ENCODE measurements at regions not wholly inside any gene's neighbourhood (a gene's known extent, or its start where the extent isn't known, plus 50 kb on each side); places are given as distances from the start of the nearest gene placed in this dataset.
"Not testable (repeated sequence)": the region's sequence is repeated elsewhere in the genome, so short reads cannot be mapped to it uniquely, and the experiment has no call there.

DNA sequence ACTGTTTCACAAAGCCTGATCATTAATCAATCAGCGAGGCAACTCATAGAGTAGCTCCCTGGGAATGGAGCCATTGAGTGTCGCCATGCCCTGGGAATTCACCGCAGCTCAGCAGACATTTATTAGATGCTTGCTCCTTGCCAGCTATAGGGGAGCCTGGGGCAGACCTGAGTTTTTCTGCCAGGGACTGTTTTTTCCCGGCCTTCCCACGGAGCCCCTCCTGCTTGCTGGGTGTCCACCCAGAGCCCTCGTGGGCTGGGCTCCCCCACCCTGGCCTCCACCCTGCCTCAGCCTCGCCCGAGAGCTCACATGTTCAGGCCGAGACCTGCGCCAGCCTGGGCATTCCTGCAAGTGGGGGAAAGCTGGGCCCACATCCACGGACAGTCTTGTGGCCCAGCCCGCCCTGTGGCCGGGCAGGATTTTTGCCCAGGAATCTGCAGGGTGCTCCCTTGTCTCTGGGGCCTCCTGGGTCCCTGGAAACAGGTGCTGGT, 64.9 kb downstream of the SMIM38 start:
- DNase-seq, result no peak

DNA sequence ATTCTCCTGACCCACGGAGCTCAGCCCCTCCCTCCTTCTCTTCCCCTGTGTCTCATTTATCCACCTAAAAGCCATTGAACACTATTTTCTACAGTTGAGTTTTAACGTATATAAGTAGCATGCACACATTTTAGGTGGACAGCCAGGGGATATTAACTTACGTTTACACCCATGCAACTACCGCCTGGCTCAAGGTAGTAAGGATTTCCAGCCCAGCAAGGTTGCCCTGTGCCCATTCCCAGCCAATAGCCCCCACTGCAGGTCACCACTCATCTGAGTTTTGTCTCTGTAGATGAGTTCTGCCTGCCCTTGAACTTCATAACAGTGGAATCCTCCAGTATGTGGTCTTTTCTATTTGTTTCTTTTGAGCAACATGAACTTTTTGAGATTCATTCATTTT, 65.4 kb downstream of the SMIM38 start:
- no peak for DNase-seq

DNA sequence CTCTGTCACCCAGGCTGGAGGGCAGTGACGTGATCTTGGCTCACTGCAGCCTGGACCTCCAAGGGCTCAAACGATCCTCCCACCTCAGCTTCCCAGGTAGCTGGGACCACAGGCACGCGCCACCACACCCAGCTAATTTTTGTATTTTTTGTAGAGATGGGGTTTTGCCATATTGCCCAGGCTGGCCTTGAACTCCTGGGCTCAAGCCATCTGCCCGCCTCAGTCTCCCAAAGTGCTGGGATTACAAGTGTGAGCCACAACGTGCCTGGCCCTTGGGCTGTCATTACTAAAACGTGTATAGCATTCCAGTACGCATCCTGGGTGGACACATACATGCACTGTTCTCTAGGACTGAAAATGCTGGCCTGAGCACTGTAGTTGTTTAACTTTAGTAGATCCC, 65.9 kb downstream of the SMIM38 start:
- not testable (repeated sequence) for DNase-seq

DNA sequence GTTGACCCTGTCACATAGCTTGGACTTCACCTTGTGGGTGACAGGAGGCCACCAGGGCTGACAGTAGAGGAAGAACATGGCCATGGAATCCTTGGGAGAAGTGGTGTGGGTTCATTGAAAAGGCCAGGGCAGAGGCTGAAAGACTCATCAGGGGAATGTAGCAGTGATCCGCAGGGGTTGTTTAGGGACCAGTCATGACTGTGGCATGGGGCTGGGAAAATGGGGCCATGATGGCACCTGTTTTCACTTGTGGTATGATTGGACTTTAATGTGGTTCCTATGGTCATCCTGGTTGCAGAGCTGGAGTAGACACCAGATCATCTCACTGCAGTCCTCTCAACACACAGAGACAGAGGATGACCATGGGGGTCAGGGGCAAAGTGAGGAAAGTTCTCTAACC, 66.7 kb upstream of the MYEOV start:
- no peak for DNase-seq

DNA sequence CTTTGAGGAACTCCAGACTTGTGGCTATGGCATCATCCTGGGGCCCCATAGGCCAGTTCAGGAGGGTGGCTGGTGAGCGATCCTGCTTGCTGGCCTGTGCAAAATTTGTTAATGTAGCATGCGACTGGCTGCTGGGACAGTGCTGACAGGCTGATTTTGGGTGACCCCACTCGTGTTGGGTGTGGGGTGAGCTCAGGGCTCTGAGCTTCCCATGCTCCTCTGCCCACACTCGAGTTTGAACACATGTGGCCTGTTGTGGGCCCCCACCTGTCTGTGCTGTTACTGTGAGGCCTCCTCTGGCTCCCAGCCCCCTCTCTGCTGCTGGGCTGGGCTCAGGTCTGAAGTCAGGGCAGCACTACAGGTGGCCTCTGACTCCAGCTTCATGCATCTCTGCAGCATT, 64.4 kb upstream of the MYEOV start:
- no peak for DNase-seq

DNA sequence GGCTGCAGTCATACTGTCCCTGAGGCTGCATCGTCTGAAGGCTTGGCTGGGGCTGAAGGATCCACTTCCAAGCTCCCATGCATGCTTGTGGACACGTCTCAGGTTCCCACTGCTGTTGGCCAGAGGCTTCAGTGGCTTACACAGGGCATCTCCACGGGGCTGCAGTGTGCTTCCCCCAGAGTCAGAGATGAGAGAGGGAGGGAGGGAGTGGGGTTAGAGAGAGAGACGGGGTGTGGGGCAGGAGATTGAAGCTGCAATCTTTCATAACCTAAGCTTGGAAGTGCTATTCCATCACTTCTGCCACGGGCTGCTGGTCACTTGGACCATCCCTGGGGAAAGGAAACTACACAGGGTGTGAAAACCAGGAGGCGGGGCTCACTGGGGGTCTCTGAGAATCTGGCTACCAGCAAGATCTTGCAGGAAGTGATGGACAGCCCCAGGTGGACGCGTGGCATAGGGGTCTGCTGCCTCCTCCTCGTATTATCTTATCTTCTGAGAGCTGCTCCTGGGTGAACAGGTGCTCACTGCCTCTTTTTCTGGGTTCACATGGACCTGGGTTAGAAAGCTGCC, 63.0 kb upstream of the MYEOV start:
- no peak for DNase-seq

DNA sequence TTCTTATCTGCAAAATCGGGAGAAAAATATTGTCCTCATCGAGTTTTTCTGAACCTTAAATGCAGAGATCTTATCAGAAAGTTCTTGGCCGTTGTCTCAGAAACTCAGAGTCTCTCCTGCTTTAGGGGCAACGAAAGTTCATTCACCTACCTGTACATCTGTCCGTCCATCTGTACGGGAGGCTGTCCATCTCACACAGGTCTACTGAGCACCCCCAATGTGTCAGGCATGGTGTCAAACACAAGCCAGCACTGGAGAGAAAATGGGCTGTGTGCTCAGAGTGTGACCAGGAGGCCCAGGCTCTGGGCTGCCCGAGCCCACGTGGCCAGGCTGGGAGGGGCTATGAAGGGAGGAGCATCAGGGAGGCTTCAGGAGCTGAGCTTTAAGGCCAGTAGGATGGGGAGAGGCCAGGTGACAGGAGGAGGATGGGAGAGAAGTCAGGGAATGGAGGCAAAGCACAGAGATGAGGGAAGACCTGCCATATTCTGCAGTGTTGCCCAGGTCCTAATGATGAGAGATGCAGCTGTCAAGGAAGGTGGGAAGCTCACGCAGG, 62.4 kb upstream of the MYEOV start:
- DNase-seq, result no peak

DNA sequence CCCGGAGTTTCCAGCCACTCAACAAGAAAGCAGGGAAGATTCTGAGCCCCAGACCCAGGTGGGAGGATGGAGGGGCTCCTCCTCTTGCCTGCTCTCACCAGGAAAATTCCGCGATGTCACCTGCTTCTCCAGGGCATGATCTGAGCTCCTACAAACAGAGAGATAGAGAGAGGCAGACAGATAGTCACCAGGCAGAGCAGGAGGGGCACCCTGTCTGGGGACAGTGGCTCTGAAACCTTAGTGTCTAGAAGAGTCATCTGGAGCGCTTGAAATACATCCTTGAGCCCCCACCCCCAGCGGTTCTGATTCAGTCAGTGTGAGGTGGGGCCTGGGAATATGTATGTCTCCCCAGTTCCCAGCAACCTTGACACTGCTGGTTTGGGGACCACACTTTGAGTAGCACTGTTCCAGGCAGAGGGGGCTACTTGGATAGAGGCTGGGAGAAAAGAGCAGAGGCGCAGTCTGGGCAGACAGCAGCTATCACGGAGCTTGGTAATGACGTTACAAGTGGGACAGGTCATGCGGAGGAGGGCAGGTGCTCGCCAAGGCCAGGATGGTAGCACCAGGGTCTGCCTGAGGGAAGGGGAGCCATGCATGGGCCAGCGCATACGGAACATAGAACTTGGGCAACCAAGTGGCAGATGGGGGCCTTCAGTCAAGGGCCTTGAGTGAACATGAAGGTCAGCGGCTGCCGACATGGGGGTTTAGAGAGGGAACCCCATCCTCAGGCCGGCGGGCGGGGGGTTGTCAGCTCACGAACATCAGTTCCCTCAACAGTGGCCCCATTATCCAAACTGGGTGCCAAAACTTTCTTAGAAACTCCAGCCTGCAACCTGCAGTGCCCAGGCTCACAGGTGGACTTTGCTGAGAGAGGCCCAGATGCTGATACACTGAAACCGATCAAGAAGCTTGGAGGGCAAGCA, 60.9 kb upstream of the MYEOV start:
- DNase-seq, result no peak

DNA sequence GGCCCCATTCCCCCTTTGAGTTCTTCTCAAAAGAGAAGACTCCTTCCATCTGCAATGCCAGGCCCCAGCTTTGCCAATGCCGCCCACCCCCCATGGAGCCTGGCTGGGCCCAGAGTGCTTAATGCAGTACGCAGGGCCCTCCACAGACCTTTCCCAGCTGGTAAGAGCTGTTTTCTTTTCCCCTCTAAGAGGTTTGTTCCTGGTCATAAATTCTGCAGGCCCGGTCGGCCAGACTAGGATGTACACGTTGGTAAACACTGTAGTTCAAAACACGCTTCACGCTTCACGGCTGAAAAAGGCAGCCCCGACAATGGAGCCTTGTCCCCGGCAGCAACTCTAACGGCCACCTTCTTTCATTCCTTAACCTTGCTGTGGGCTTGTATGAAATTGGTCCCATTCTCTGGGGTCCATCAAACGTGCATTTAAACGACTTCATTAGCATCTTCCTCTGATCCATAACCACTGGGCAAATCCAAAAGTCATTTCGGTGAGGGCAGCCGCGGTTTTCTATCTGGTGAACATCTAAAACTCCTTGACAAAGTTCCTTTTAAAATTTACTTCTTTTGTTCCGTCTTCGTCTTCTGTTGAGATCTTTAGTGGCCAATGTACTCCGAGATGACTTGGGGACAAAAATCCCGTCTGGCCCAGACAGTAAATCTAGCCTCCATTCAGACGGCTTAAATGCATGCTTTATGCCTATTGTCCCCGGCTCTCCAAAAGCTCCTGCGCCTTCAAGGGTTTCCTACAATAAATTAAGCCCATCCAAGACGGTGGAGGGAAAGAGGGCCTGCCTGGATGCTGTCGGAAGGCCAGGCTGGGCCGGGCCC, 60.0 kb upstream of the MYEOV start:
- DNase-seq, result no peak

DNA sequence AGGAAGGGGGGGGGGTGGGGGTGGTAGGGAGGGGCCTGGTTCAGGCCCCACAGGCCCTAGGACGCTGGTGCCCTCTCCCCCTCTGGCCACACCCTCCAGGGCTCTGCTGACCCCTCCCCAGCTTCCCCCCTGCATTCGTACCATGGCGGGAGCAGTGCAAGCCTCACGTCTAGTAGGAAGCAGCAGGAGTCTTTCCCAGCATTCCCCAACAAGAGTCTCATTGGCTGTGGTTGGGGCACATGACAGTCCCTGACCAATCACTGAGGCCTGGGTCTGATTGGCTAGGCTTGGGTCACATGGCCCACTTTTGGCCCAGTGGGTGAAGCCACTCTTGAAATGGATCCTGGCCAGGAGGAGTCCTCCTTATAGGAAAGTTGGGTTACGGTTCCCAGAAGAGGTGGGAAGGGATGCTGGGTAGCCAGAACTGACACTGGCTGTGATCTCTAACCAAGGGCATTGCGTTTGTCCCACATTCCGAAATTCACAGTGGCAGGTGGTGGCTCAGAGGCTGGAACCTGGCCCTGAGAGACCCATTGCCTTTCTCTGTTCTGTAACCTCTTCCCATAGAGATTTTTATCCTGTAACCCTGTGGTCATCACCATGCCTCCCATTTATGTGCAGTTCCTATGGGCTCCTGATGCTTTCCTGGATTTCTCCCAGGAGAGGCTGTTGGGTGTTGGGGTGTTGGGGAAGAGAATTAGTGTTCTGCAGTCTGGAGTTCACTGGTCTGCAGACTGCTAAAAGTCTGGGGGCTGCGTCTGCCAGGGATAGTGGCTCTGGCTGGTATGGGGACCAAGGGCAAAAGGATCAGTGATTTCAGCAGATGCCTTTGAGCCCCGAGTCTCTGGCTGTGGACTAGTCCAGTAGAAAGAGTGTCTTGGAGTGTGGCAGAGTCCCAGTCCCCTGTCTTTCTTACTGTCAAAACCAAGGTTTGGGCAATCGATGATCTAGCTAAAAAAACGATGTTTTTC, 58.9 kb upstream of the MYEOV start:
- DNase-seq, result no peak

DNA sequence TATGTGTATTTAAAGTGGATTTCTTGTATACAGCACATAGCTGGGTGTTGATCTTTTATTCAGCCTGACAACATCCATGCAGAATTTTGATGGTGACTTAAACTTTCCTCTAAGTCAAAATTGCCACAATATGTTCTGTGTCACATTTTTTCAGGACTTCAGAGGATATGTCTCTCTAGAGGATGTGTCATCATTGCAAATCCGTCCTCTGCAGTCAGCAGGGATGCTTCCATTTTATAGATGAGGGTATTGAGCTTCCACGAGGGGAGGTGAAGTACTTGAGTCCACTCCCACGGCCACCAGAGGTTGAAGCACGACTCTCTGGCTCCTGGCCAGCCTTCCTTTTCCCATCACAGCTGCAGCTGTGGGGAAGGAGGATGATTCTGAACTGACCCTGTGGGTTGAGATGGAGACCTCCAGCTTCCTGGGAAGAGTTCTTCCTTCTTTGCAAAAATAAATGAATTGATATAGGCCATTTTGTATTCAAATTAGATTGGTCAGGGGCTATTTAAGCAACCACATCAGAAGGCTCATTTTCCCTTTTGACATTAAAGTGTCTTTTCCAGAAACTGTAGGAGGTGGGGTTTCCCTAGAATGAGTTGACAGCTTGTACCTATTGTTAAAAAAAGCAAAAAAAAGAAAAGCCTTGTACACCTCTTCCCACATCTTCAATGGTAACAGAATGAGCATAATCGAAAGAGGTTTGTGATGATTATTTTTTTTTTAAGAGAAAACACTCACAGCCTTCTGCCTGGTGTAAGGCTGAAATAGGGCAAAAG, 55.2 kb upstream of the MYEOV start:
- no peak for DNase-seq

DNA sequence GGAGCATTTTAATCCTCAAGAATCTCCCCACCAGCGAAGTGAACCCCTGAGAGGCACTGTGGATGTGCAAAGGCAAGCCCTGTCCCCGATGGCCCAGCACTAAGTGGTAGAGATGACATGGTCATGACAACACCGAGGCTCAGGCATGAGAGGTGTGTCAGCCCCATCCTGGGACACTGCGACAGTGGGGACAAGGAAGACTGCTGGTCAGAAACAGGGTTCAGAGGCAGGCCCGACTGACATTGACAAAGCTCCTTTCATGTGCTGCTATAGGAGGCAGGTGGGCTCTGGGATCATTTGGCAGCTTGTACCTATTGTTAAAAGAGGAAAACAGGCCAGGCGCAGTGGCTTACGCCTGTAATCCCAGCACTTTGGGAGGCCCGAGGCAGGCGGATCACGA, 54.3 kb upstream of the MYEOV start:
- DNase-seq, result no peak

DNA sequence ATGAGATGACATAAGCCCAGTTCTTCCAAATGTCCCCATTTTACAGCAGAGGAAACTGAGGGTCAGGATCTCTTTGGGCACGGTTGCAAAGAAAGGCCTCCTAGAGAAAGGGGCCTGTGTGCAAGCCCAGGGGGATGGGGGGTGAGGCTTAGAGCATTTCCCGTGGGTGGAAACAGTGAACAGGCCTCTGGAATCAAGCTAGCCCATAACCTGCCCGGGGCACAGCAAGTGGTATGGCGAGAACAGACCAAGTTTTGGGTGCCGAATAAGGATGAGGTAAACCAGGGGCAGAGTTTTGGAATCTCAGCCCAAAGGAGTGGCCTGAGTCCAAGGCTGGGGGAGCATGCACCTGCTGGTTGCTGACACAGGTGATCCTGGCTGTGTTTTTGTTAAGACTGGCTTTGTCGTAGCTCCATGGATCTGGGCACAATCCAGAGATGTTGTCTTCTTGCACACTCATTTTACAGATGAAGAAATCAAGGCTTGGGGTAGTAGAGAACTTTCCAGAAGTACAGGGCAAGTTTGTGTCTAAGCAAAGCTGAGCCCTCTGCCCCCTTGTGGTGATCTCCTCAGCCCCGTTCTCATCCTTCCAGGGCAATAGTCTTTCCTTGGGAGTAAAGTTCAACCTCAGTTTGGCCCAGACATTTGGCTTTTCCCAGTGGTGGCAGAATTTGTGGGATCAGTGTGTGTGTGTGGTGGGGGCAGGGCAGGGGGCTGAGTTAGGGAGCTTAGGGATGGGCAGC, 53.5 kb upstream of the MYEOV start:
- DNase-seq, result no peak

DNA sequence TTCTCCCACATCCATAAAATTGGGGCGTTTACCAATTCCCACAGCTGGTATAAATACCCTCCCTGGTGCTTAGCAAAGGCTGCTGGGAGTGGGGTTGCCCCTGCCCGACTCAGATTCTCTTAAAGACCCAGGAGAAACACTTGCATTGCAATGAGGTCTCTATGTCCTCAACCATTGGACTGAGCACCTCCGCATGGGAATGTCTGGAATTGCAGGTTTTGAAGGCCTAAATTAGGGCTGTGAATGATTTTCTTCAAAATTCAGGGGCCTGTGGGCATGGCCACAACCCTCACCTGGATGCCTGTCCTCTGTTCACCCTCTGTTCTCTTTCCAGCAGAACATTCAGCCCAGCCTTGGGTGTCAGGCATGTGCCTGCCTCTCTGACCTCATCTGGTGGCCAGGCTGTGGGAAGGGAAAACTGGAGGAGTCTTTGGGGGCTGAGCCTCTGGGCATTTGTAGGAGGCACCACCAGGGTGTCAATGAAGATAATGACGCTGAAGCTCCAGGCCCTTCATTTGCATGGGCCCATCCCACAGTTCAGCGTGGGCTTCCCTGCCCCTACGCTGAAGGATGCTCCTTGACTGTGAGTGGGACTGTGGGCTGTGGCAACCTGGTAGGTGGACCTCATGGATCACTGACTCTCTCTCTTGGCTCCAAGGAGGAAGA, 52.7 kb upstream of the MYEOV start:
- DNase-seq, result no peak

DNA sequence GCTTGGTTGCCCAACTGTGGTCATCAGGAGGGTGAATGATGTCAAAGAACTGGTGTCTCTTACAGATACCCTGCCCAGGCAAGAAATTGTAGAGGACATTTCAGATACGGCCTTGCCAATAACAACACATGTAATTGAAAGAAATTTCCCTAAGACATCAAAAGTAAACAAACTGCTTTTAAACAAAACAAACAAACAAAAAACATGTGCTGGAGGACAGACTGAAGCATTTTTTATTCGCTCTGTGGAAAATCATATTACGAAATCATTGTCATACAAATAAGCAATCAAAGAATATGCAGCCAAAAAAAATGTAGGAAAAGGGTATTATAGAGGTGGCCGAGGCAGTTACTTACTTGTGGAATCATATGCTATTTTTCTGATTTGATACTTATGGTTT, 52.1 kb upstream of the MYEOV start:
- no peak for DNase-seq

DNA sequence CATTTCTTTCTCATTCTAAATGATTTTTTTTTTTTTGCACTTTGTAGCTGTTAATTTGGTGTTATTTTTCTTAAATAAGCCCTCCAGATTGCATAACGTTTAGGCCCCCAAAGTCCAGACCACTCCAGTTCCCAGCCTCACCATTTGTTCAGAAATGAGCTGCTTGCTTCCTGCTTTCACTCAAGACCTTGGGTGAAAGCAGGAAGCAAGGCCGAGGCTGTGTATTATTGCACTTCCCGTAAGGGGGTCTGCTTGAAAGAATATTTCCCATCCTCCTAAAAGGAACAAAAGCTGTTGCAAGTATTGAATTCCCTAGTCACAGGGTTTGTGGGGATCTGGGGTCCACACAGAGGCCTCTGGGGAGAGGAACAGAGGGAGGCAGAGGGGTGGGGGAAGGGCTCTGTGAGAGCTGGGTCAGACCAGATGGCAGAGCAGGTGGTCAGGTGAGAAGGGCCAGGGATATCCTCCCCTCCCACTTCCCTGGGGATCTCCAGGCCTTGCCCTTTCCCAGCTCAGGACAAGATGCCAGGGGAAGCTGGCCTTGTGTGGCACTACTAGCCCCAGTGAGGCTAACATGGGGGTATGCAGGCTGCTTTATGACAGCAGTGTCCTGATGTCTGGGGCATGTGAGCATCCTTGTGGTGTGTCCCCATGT, 51.6 kb upstream of the MYEOV start:
- no peak for DNase-seq

DNA sequence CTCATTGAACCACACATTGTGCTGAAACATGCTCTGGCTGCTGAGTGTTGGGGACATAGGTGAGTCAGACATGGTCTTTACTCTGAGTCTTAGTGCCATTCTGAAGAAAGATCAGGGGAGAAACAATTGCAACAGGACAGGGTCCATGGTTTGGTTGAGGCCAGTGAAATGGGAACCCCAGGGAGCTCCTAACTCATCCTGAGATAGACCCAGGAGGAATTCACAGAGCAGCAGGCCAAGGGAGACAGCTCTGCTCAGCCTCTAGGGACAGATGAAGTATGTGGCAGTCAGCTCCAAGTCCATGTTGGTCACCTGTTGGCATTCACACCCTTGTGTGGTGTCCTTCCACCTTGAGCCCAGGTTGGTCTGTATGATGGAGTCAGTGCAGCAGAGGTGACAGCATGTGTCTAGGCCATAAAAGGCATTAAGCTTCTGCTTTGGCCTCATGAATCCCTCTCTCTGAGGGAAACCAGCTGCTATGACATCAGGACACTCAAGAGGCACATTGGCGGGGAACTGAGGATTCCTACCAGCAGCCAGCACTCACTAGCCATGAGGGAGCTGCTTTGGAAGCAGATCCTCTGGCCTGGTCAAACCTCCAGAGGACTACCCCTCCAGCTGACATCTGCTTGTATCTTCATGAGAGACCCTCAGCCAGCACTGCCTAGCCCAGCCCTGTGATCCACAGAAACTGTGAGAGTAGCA, 50.3 kb upstream of the MYEOV start:
- no peak for DNase-seq
